ENCODE measurements at regions not wholly inside any gene's neighbourhood (a gene's known extent, or its start where the extent isn't known, plus 50 kb on each side); places are given as distances from the start of the nearest gene placed in this dataset.

DNA sequence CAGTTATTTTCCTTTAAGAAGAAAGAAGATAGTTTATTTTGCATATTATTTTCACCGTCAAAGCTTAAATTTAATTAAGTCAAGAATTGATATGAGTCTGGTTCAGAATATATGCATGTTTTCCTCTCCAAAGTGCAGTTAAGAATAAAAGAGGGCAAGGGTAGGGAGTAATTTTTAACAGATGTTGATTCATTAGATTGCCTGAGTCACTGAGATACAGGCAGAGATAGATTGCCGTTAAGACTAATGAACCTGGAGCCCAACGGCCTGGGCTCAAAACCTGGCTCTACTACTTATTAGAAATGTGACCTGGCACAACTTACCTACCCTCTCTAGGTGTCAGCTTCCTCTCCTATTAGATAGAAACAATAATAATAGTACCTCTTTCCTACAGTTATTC lies 1037.4 kb upstream of the PABPC4L start:
- TF ChIP-seq, protein P1, sequence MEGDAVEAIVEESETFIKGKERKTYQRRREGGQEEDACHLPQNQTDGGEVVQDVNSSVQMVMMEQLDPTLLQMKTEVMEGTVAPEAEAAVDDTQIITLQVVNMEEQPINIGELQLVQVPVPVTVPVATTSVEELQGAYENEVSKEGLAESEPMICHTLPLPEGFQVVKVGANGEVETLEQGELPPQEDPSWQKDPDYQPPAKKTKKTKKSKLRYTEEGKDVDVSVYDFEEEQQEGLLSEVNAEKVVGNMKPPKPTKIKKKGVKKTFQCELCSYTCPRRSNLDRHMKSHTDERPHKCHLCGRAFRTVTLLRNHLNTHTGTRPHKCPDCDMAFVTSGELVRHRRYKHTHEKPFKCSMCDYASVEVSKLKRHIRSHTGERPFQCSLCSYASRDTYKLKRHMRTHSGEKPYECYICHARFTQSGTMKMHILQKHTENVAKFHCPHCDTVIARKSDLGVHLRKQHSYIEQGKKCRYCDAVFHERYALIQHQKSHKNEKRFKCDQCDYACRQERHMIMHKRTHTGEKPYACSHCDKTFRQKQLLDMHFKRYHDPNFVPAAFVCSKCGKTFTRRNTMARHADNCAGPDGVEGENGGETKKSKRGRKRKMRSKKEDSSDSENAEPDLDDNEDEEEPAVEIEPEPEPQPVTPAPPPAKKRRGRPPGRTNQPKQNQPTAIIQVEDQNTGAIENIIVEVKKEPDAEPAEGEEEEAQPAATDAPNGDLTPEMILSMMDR (IDR thresholded peaks at IDR 0.05), result no peak
- no peak for TF ChIP-seq POLR2A (IDR thresholded peaks at IDR 0.05)

All from thyroid gland (tissue), 4 donors.